Pancreas (tissue), 10 donors: ENCODE measurements at regions not wholly inside any gene's neighbourhood (a gene's known extent, or its start where the extent isn't known, plus 50 kb on each side); places are given as distances from the start of the nearest gene placed in this dataset.

ENCODE experiments used
- ATAC-seq, 4 donors: fragments of 200-7000 bp; cut with Tn5 transposase; one replicate each; pipeline versions ENCODE4 v1.8.0 to v1.9.1; 2020; ENCODE audit warnings: mild to moderate bottlenecking in 4 of 4, moderate library complexity in 4 of 4
- DNase-seq, 6 donors: peaks; one replicate each; pipeline ENCODE4 v3.0.0-alpha.2; 2020
- FAIRE-seq: peaks from 2 replicates; lab custom pipeline; 2012; peaks lifted over from hg19 to GRCh38; lab: Jason Lieb, UNC
- H3K27ac ChIP-seq, 4 donors: fragments of 200-600 bp; sonication (generic); 1 replicate in 3 of 4; 2 replicates in 1 of 4; pipeline versions ENCODE4 v1.5.0 to v1.8.0; 2020
- H3K27me3 ChIP-seq, 4 donors: fragments of 200-600 bp; one replicate each; pipeline ENCODE4 v1.8.0; 2021
- H3K36me3 ChIP-seq, 3 donors: fragments of 200-600 bp; sonication (generic) in 1 of 3; one replicate each; pipeline versions ENCODE4 v1.5.0 to v1.8.0; 2020 to 2021
- H3K4me1 ChIP-seq, 3 donors: fragments of 200-600 bp; one replicate each; pipeline ENCODE4 v1.8.0; 2021
- H3K4me3 ChIP-seq, 4 donors: fragments of 200-600 bp; sonication (generic) in 2 of 4; one replicate each; pipeline versions ENCODE4 v1.5.0 to v1.8.0; 2020 to 2021
- H3K9me3 ChIP-seq, 4 donors: fragments of 200-600 bp; one replicate each; pipeline ENCODE4 v1.8.0; 2021
- CTCF ChIP-seq, 4 donors: fragments of 200-600 bp; sonication (generic) in 3 of 4; IDR thresholded peaks; one replicate each; pipeline versions ENCODE4 v1.5.0 to v1.8.0; 2021; ENCODE audit warnings: antibody characterized with exemption in 4 of 4
- WGBS, 2 donors: extraction: QIAGEN DNeasy Blood & Tissue Kit; methylation state at CpG; one replicate each; pipeline ENCODE4 v1.1.7; 2013; 5-methylcytosine and 5-hydroxymethylcytosine counted together
- intact Hi-C, 3 donors: fragments of 100-400 bp; cut with DNase I; formaldehyde crosslinking; loops; one replicate each; pipeline versions ENCODE4 v1.11.1 to v1.14.2; 2022
- donor health status: healthy with polysubstance abuse.
- donor health status: DM: no; HTN: no; CAD: no; lungs with moderate emphysema.
- donor health status: DM: no; HTN: no; CAD: no.
- donor health status: control.
- donor health status: control.
- donor health status: Bipolar disorder and iron deficiency.
- donor health status: DM: yes; HTN: yes; CAD: no.
- donor health status: DM: no; HTN: no; CAD: no.
- donor health status: DM: no; HTN: no; CAD: no.
- donor health status: DM: yes; HTN: yes; CAD: no.

- 76 to 83% methylated on average over 4 of the region's 4 CpGs for WGBS, 2 donors
- no peaks in the 10 kb centered on the region for H3K36me3 ChIP-seq
- no peak for ATAC-seq
- no peaks in the 10 kb centered on the region for H3K9me3 ChIP-seq
- intact Hi-C loops, result no loop called here
- DNase-seq, result no peak
- no peak overlapping the region for H3K4me3 ChIP-seq
- no peaks in the 10 kb centered on the region for H3K4me1 ChIP-seq
- no peak overlapping the region for H3K27ac ChIP-seq
- no peaks in the 10 kb centered on the region for H3K27me3 ChIP-seq
- no peak for FAIRE-seq
- no peak for TF ChIP-seq CTCF (IDR thresholded peaks at IDR 0.05)
Observed at GRCh38 chr2:406231-406630, 118.3 kb upstream of the ALKAL2 start.

GRCh38 chr2:404581-404980 is 116.7 kb upstream of the ALKAL2 start:
- no peak for TF ChIP-seq CTCF (IDR thresholded peaks at IDR 0.05)
- ATAC-seq (no peak), DNase-seq (no peak), FAIRE-seq (no peak)
- Histone ChIP-seq H3K27me3 (no peaks in the 10 kb centered on the region), H3K4me3 (no peak overlapping the region), H3K4me1 (no peaks in the 10 kb centered on the region), H3K27ac (no peak overlapping the region), H3K9me3 (no peaks in the 10 kb centered on the region), H3K36me3 (no peaks in the 10 kb centered on the region)
- WGBS, 2 donors, result 73 to 82% methylated on average over 2 of the region's 2 CpGs
- intact Hi-C loops, result no loop called here

DNA sequence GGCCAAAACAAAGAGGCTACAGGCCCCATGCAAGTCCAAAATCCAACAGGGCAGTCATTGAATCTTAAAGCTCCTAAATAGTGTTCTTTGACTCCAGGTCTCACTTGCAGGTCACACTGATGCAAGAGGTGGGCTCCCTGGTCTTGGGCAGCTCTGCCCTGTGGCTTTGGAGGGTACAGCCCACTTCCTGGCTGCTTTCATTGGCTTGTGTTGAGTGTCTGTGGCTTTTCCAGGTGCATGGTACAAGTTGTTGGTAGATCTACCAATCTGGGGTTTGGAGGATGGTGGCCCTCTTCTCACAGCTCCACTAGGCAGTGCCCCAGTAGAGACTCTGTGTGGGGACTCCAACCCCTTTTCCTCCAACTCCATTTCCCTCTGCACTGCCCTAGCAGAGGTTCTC is 115.8 kb upstream of the ALKAL2 start:
- Histone ChIP-seq H3K4me3 (no peak overlapping the region), H3K36me3 (no peaks in the 10 kb centered on the region), H3K9me3 (no peaks in the 10 kb centered on the region), H3K4me1 (no peaks in the 10 kb centered on the region), H3K27ac (no peak overlapping the region), H3K27me3 (no peaks in the 10 kb centered on the region)
- DNase-seq (no peak), ATAC-seq (no peak), FAIRE-seq (no peak)
- no peak for TF ChIP-seq CTCF (IDR thresholded peaks at IDR 0.05)
- intact Hi-C loops, result no loop called here

GRCh38 chr2:402721-403120 is 114.8 kb upstream of the ALKAL2 start:
- no peaks in the 10 kb centered on the region for H3K4me1 ChIP-seq
- WGBS, 2 donors, result 81 to 88% methylated on average over 3 of the region's 3 CpGs
- no peaks in the 10 kb centered on the region for H3K27me3 ChIP-seq
- no peaks in the 10 kb centered on the region for H3K36me3 ChIP-seq
- no peak overlapping the region for H3K4me3 ChIP-seq
- no peaks in the 10 kb centered on the region for H3K9me3 ChIP-seq
- ATAC-seq, result no peak
- no peak for FAIRE-seq
- no peak for DNase-seq
- H3K27ac ChIP-seq, result no peak overlapping the region
- intact Hi-C loops, result no loop called here
- no peak for TF ChIP-seq CTCF (IDR thresholded peaks at IDR 0.05)

DNA sequence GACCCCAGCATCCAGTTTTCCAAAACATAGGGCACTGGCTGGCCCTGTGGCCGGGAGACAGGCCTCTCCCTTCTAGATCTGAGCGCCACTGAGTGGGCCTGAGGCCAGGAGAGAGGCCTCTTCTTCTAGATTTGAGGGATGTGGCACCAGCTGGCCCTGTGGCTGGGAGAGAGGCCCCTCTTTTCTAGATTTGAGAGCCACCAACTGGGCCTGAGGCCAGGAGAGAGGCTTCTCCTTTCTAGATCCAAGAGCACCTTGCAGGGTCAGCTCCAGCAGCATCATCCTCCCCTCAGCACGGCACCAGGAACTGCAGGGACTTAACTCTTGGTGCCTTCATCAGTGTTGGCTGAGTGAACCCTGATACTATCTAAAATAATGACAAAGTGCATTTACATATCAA is 114.3 kb upstream of the ALKAL2 start:
- no peaks in the 10 kb centered on the region for H3K9me3 ChIP-seq
- no peak for TF ChIP-seq CTCF (IDR thresholded peaks at IDR 0.05)
- intact Hi-C loops, result no loop called here
- H3K27me3 ChIP-seq, result no peaks in the 10 kb centered on the region
- H3K4me3 ChIP-seq, result no peak overlapping the region
- no peaks in the 10 kb centered on the region for H3K36me3 ChIP-seq
- DNase-seq (no peak), FAIRE-seq (no peak), ATAC-seq (no peak)
- WGBS, 2 donors, result 89 to 94% methylated on average over 3 of the region's 3 CpGs
- H3K27ac ChIP-seq, result no peak overlapping the region
- H3K4me1 ChIP-seq, result no peaks in the 10 kb centered on the region
